ENCODE measurements at regions not wholly inside any gene's neighbourhood (a gene's known extent, or its start where the extent isn't known, plus 50 kb on each side); places are given as distances from the start of the nearest gene placed in this dataset.

DNA sequence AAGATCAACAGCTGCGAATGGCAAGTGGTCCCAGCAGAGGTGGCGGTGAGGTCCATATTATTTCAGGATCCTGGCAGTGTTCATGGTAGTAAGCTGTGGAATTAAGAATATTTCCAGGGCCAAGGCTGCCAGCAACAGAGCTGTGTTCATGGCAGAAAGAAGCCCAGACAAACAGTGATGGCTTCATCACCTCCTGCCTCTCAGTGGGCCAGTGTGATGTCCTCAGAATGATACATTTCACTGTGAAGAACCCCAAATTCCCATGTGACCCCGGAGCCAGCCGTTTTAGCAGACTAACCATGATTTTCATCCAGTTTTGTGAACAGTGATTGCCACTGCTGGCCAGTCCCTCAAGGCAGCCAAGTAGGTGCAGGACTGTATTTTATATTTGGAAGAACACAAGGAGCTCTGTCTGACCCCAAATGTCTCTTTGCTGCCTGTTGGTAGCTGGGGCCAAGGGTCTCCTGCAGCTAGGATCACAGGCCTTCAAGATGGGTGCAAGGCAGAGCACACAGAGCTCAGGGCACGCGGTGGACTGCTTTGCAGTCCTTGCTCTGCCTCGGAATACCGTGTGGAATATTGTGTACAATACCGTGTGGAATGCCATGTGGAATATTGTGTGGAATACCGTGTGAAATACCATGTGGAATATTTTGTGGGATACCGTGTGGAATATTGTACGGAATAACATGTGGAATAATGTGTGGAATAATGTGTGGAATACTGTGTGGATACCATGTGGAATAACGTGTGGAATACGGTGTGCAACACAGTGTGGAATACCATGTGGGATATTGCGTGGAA lies 132.3 kb upstream of the CHST15 start:
- DNase-seq = peak; percentile 45

DNA sequence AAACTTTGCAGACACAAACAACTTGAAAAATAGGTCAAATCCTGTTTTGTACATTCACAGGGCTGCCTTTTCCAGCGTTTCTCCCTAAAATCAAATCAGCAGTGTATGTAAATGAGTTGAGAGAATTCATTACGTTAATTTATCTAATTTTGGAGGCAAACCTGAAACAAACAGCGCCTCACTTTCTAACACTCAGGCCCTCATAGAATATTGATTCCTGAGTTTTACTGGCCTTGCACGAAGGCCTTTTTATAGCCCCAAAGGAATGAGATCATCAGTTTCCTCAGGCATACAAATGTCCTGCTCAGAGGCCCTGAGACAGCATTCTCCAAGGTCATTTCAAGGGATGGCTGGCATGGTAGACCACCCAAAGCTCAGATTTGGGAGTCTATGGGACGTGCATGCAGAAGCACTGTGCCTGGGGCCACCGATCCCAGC lies 131.7 kb upstream of the CHST15 start:
- peak; percentile 13 for DNase-seq

DNA sequence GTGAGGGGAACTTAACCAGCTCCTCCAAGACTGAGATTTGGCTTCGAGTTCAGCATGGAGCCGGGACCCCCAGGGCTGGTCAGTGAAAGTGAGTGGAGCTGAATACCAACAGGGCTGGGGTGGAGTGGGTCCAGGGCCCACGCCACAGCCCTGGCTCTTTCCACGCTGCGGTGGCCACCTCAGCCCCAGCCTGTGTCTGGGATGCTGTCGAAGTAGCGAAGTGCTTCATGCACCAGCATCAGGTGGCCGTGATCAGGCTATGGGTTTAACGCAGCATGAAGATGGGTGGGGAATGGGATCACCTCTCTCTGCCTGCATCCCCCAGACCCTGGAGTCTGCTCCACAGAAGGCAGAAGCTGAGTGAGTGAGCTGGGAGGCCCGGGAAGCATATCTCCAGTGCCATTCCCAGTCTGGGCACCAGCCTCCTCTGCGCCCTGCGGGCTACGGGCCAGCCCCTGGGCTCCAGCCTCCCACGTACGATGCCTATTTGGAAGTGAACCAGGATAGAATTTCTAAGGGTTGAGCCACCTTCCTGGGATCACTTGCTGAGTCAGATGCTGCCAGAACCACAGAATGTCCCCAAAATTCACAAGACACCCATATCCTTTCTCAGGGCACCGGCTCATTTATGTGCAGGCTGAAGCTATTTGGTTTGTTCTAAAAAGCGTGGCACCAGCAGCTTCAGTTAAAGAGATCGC lies 131.1 kb upstream of the CHST15 start:
- no peak for DNase-seq

DNA sequence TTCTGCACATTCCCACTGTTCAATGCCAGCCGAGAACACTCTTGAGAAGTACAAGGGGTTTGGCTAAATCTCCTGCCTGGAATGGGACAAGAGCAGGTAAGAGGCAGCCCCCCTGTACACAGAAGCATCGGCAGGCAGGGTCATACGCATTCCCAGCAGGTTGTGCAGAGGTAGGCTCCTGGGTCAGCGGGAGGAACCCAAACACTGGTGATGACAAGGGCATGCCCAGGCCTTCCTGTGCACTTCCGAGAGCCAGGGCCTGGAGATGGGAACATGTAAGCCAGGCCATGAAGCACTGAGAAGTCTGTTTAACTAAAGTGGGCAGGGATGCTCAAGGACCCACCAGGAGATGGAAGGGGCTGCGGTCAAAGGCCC lies 130.3 kb upstream of the CHST15 start:
- DNase-seq = no peak

DNA sequence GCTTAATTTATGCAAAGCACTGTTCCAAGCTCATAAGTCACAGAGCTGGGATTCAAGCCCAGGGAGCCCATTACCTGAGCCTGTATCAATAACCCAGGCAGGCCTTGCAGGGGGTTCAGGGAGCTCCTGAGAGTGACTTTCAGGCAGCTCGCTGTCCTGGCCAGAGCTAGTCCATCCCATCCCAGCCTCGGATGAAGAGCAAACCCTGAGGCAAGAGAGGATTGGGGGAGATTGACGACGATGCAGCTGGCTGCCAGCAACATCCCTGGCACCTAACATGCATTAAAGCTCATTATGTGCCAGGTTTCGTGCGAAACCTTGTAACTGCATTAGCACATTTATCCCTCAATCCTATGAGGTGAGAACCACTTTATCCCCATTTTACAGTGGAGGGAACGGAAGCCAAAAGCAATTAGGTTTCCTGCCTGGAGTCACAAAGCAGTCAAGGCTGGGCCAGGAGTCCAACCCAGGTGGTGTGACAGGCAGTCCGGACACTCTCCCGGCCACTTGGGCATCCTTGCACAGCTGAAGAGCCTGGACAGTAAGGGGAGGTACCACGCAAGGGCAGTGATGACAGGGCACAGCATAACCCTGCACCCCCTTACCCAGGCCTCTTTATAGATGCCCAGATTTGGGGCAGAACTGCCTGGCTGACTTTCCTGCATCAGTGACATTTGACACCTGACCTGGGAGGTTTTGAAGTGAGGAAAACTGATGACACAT lies 129.8 kb upstream of the CHST15 start:
- DNase-seq = no peak

DNA sequence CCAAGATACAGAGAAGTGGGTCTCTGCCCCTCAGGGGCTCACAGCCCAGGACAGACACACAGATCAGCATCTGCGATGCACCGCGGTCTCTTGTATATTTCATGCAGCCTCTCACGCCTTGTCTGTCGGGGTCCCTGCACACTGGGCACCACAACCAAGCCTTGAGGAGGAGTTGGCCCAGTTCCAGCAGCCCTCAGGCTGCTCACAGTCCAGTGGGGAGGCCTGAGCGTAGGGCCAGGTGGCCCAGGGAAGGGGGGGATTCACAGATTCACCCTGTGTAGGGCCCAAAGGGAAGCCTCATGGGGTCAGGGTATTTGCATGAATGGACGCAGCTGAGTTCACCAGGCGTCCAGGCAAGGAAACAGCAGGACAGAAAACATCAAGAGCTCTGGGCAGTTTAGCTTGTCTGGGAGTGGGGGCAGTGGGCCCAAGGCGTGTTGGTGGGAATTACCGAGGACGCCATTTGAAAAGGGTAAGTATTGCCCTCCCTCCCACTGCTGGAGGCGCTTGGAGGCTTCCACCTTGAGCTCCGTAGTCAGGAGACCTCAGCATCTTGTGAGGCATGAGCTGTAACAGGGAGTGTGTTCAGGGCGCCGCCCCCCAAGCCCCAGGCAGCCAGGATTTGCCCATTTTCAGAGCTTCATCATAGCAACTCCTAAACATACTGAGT lies 129.1 kb upstream of the CHST15 start:
- no peak for DNase-seq

DNA sequence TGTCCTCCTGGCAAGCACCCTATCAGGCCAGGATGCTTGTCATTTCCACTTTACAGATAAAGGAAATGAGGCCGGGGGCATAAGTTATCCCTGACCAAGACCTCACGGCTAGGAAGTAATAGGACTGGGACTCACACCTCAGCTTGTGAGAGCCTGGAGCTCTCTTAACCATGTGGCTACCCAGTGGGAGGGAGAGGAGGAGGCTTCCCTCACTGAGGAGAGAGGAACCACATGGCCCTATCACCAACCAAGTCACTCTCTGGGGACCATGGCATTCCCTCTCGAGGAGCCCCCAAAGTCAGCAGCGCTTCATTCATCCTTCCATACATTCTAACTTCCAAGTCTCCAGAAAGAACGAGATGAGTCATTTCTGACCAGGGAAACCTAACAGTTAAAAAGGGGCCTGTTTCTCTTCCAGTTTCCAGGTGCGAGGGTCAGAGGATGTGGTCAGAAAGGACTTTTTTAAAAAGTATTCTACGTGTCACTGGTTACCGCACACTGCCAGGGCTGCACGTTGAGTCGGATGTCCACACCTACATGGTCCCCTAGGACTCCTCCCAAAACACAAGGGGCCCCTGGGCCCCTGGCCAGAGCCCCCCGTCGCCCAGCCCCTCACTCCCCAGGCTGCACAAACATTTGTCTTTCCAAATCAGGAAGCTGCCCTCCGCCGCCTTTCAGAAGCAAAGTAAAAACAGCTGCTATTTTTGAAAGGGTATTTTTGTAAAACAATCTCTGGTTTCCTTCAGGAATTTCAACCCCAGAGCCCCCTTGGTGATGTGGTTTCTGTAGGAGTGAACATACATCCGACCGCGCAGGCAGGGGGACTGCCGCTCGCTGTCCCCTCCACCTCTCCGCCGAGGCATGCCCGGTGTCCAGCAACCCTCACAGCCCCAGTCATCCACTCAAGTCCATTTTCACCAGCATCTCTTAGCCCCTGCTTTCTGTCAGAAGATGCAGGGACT lies 128.2 kb upstream of the CHST15 start:
- no peak for DNase-seq

DNA sequence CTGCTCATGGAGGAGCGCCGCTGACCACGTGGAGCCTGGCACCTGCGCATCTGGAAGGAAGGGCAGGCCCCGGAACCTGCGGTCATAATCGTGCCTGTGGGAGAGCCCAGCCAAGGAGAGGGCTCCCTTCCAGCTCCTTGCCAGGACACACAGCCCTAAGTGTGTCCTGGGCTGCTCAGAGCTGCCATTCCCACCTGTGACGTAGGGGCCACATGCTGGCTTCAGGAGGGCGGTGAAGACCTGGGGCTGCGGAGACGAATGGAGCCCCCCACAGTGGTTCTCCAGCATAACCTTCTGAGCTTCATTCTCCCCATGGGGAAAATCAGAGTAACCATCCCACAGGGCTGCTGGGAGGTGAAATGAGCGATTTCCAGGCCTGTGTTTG lies 127.6 kb upstream of the CHST15 start:
- DNase-seq = no peak

DNA sequence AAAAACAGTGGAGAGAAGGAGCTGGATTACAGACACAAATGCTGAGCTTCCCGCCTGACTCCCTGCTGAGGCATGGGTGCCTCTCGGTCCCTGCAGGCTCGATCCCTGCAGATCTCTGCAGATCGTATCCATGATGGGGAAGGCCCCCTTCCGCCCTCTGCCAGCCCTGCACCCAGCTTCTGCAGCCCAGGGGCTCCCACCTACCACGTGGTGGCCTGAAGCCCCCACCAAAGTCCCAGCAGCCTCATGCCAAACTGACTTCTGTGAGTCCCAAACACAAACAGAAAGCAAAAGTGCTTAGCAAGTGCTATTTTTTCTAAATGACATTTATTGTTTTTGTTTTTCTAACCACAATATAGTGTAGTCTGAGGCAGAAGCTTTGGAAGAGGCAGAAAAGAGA lies 127.1 kb upstream of the CHST15 start:
- DNase-seq = no peak

DNA sequence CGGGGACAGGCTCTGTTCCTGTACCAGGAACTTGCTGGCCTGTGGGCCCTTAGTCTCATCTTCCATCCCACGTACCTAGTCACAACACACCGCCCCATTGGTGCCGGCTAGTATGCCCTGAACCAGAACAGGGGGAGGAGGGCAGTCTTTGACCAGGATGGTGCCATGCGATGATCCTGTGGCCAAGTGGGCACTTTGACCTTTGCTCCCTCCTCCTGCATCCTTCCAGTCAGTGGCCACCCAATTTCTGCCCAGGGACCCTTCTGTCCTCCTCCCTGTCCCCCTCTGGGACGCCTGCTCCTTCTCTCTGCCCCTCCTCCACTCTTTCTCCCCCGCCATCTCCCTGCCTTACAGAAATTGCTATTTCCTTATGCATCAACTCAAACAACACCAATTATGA lies 126.3 kb upstream of the CHST15 start:
- DNase-seq = no peak

DNA sequence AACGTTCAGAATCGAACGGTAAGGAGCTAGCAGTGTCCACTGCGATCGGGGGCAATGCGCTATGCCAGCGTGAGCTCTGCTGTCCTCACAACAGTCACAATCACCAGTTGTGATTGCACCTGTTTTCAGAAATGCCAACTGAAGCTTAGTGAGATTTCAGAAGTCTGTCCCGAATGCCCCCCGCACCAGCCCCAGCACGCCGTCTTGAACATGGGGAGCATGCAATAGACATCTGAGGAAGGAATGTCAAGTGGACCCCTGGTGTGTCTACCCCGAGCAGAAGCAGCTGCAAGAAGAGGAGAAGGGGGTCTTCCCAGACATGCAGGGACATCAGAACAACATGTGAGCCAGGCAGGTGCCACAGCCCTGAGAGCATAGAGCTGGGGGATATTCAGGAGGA lies 125.7 kb upstream of the CHST15 start:
- DNase-seq = no peak

DNA sequence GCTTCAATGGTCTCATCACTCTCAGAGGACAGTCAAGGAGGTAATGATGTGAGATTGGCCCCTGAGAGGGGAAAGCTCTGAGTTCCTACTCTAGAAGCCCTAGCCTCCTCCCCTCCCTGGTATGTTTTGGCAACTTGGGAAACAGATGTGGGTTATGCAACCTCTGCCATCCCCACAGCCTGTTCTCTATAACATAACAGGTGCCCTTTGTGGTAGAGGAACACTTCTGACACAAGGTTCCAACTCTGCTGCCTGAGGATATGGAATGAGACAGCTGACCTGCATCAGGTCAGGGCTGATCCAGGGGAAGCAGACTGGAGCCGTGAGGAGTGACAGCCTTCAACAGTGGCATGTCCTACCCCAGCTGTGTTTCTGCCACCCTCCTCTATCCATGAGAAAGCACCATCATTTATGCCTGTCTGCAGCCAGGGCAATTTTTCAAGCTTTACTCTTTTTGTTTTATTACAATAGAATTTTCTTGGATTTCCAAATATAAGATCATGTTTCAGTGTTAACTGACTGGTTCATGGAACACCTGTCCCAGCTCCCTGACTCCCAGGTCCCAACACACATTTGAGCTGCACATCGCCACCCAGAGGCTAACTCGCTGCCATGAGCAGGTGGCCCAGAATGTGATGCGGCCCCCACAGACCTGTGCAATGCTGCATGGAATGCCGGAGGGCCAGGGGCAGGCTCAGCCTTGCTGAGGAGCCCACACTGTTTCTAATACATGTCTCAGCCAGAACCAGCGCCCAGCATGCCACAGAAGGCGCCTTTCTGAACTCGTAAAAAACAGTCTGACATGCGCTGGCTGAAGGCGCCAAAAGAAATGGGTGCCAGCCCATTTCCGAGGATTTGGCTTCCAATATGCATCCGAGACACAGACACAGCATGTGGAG lies 124.8 kb upstream of the CHST15 start:
- no peak for DNase-seq

DNA sequence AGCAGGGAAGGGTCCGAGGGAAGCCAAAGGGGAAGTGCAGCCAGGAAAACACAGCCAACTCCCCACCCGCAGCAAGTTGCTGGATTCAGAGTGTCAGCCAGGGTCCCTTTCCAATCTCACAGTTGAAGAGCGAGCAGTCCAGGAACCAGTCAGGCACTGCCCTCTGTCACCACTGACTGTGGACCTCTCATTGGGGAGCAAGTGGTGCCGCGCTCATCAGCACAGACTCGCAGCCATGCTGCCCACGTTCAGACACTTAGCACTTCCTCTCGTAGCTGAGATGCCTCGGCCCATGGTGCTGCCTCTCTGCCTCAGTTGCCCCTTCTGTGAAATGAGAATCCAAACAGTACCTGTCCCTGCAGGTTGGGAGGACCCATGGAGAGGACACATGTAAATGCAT lies 123.6 kb upstream of the CHST15 start:
- no peak for DNase-seq

DNA sequence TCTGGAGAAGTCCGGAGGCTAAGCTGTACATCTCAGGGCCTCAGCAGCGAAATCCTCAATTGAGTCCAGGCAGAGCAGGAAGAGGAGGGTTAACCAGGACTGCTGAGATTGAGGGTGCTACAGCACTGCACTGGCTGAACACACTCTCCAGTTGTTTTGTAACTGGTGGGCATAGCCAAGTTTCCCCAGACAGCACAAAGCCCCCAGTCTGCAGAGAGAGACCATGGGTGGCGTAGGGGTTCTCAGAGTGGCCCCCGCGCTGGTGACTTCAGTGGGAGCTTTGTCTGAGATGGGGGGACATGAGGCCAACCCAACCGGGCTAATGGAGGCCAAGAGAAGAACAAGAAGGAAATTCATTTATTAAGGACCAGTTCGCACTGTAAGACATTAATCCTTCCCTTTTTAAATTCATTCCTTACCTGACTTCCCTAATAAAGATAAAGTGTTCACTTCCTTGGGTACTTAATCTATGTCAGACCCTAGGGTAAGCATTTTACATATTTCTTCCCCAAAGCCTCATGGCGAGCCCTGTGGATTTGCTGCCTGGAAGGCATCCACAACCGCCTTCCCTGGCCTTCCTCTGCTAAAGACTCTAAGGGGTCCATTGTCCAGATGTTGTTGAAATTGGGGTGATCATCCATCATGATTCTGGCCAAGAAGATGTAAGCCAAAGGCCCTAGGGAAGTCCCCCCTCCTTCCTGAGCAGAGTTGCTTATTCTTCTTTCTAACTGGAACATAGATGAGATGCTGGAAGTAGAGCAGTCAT lies 121.4 kb upstream of the CHST15 start:
- DNase-seq = no peak

DNA sequence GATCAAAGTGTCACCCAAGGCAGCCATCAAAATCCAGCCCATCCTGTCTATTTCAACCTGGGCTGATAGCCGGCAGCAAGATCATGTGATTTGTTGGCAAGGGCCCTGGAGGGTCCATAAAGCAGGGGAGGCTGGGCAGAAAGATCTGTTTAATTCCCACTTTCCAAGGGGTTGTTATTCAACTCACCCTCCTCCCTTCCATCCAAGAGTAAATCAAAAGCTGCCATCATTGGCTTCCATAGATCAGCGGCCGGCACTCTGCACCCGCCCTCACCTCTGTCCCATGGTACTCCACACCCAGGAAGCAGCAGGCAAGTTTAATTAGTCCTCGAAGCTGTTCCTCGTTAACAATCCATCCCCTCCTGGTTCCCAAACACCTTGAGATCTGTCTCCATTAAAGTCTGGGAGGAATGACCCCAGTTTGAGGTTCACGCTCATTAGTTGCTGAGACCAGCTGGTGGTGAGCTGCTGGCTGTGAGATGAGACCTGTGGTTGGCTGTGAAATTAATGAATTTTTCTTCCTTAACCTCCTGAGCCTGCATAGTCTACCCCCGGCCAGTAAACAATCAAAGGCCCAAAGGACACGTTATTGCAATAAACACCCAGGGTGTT lies 120.6 kb upstream of the CHST15 start:
- no peak for DNase-seq

DNA sequence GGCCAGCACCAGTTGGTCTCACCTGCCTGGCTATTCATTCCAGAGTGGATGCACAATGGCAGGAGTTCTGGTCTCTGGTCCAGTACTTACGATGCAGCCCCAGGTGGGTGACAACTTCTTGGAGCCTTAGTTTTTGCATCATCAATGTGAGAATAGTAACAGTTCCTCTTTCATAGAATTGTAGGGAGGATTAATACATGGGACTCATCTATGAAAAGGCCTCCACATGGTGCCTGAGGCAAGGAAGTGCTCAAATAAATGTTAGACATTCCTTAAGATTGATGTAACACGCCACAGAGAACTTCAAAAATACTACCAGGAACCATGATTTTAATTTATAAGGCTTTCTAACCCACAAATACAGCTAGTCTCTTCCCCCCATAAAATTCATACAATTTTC lies 120.1 kb upstream of the CHST15 start:
- no peak for DNase-seq

DNA sequence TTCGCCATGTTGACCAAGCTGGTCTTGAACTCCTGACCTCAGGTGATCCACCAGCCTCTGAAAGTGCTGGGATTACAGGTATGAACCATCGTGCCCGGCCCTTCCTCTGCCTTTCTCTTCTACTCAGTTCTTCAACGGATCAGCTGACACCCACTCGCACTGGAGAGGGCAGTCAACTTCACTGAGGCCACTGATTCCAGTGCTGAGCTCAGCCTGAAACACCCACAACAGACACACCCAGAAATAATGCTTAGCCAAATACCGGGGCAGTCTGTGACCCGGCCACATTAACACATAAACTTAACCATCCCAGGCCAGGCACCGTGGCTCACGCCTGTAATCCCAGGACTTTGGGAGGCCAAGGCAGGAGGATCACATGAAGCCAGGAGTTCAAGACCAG lies 119.3 kb upstream of the CHST15 start:
- no peak for DNase-seq

DNA sequence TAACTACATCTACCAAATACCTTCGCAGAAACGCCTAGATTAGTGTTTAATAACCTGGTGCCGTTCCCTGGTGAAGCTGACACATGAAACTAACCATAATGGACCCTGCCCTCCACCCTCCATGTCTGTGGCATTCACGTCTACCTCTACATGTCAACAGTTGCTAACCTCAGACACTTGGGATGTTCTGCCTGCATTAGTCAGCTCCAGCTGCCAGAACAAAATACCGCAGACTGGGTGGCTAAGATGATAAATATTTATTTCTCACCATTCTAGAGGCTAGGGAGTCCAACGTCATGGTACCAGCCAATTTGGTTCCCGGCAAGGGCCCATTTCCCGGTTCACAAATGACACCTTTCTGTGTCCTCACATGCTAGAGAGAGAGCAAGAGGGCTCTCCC lies 118.5 kb upstream of the CHST15 start:
- DNase-seq = no peak

DNA sequence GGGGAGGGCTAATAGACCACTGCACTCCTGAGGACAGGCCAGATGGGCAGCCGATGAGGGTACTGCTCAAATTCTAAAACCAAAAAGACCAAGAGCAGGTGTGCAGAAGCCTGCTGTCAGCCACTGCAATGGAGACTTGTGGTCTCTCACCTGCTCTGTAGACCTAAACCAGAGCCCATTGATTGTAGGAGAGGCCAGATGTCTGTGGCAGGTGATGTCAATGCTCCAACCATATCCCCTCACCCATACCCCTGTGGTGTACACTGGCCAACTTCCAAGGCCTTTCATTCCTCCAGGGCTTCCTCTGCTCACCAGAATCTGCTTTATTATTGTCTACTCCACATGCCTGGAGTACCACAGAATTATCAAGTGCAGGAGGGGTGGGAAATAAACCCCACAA lies 116.9 kb upstream of the CHST15 start:
- DNase-seq = no peak

DNA sequence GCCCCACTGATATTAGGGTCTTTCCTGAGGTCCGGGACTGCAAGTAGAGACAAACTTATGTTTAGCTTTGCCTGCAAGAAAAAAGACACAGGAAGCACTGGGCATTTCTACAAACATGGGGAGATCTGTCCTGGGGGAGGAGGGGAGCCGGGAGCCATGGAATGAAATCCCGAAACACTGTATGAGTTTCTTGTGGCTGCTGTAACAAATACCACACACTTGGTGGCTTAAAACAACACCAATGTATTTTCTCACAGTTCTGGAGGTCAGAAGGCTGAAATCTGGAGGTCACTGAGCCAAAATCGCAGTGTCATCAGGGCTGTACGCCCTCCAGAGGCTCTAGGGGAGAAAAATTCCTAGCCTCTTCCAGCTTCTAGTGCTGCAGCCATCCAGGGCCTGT lies 114.0 kb upstream of the CHST15 start:
- no peak for DNase-seq

Data from central memory CD4-positive, alpha-beta T cell (primary cell).